UCSD-AML1 (cell line): ENCODE measurements at regions not wholly inside any gene's neighbourhood (a gene's known extent, or its start where the extent isn't known, plus 50 kb on each side); places are given as distances from the start of the nearest gene placed in this dataset.

Source experiments
- DNase-seq: peaks from one replicate; lab custom pipeline; 2025; ENCODE audit not compliant: unreplicated experiment; lab: John Stamatoyannopoulos, UW

GRCh38 chr2:12827721-12828120 lies 111.0 kb downstream of the TRIB2 start:
- no peak for DNase-seq

GRCh38 chr2:12828980-12829379 lies 112.2 kb downstream of the TRIB2 start:
- no peak for DNase-seq

GRCh38 chr2:12831016-12831415 lies 114.3 kb downstream of the TRIB2 start:
- no peak for DNase-seq

DNA sequence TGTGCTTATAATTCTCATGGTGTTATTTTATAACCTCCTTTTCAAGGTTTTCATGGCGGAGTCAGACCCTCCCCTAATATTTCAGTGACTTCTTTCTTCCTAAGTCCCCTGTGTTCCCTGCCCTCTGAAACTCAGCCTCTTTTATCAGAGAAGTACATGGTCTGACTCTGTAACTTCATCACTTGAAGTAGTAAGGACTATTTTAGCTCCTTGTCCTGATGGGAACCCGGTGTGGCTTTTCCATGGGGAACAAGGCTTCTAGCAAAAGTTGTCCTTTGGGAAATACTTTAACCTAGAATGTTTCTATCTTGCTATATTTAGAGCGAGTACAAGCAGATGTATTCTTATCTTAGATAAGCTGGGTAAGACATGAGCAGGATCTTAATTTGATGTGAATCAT lies 117.5 kb downstream of the TRIB2 start:
- DNase-seq = no peak

DNA sequence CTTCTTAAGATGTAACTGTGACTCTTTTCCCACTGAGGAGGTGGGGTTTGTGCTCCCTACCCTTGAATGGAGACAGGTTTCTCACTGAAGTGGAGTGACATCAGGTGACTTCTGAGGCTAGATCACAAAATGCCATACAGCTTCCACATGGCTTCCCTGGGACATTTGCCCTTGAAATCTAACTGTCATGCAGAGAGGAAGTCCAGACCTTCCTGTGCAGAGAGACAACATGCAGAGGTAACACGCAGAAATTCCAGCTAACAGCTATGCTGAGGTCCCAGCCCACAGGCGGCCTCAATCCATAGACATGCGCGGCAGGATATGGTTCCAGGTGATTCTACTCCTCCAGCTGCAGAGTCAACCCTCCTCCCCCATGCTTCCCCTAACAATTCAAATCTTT lies 119.0 kb downstream of the TRIB2 start:
- no peak for DNase-seq

DNA sequence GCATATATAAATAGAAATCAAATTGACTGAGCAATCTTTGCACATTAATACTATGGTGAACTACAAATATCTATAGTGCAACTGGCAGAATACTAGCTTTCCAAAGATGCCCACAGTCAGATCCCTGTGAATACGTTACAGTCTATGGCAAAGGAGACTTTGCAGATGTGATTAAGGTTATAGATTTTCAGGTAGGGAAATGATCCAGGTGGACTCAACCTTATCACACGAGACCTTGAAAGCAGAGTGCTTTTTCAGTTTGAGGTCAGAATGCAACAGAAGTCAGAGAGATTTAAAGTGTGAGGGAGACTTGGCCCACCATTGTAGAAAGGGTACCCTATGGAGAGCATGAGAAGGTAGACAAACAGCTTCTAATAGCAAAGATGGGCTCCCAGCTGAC lies 122.6 kb downstream of the TRIB2 start:
- DNase-seq = no peak

DNA sequence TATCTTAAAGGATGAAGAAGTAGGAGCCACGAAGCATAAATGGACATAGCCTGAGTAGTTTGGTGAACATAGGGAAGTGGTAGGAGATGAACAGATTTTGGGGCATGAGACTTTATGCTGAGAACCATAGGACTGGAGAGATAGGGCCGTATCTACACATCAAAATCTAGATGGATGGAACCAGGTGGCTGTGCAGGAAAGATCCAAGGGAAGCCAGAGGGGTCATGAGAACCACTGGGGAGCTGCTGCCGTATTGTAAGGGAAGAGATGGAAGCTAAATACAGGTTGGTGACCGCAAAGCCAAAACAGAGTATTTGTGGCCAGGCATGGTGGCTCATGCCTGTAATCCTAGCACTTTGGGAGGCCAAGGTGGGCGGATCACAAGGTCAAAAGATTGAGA lies 124.3 kb downstream of the TRIB2 start:
- no peak for DNase-seq

- no peak for DNase-seq
Observed at GRCh38 chr2:12842917-12843316, 126.2 kb downstream of the TRIB2 start.

GRCh38 chr2:12844511-12844910 lies 127.8 kb downstream of the TRIB2 start:
- DNase-seq = no peak

DNA sequence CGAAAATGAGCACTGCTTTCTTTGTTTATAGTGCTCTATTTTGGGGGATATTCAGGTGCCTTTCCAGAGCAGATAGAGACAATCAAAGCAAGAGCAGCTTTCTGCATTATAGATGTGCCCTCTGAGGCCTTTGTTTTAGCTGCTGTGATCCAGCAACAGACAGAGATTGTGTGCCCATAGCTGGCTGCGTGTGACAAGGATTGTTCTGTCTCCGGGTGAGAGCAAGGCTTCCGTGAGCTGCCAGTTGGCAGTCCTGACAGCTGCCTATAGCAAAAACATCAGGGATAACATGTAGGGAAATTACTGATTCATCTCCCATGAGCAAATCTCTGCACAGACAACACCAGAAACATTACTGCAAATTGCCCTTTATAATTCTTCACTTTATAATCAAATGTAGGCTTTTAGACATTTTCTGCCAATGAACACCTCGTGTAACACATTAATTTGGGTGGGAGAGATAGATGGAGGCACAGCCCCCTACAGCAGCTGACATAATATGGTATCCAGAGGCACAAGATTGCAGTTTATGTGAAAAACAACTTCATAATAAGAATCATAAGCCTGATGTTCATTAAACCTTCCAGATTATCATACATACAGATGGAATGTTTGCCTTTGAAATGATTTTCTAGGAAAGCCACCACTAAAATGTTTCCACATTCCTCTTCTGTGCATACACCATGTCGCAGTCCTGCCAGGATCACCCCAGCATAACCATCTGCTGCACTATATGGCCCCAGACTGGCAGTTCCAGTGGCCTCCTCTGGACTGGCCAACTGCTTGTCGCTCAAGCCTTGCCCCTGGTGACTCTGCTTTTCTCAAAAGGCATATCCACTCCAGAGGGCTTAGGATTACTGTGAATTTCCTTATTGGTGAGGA lies 131.2 kb downstream of the TRIB2 start:
- DNase-seq = no peak

GRCh38 chr2:12852135-12852534 lies 135.4 kb downstream of the TRIB2 start:
- DNase-seq = no peak

DNA sequence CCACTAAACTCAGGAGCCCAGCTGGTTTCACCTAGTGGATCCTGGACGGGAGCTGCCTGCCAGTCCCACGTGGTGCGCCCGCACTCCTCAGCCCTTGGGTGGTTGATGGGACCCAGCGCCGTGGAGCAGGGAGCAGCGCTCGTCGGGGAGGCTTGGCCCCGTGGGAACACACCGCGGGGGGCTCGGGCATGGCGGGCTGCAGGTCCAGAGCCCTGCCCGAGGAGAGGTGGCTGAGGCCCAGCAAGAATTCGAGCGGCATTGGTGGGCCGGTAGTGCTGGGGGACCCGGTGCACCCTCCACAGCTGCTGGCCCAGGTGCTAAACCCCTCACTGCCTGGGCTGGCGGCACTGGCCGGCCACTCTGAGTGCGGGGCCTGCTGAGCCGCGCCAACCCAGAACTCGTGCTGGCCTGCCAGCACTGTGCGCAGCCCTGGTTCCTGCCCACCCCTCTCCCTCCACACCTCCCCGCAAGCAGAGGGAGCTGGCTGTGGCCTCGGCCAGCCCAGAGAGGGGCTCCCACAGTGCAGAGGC lies 137.3 kb downstream of the TRIB2 start:
- DNase-seq = no peak

DNA sequence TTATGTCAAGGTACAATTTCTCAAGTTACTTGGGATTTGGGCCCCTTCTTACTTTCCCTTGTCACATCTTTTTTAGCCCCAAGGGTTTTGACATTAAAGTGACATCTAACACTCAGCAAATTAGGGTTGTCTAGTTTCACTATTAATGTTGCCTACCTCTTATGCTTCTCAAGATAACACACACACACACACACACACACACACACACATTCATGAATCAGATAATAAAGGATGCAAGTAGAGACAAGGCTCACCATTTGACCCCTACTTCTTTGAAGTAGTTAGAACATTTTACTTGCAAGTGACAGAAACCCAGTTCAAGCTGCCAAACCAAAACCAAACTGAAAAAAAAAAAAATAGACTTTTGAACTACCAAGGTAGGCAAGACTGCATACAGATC lies 138.8 kb downstream of the TRIB2 start:
- no peak for DNase-seq

GRCh38 chr2:12856934-12857601 lies 140.3 kb downstream of the TRIB2 start:
- DNase-seq = no peak

DNA sequence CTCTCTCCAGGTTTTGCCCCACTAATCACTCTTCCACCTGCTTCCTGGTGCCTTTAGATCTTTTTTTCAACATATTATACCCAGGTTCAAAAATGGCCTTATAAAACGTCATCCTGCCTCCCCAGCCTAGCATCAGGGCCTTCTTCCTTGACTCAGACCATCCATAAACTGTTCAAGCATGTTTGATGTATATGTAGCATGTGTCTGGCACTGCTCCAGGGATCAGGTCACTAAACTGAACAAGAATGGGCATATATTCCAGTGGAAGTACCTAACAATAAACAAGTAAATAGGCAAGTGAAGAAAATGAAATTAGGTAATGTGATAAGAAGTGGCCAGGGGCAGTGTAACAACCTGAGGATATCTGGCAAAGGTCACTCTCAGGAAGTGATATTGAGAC lies 141.2 kb downstream of the TRIB2 start:
- DNase-seq = no peak

GRCh38 chr2:12858786-12859185 lies 142.1 kb downstream of the TRIB2 start:
- no peak for DNase-seq

DNA sequence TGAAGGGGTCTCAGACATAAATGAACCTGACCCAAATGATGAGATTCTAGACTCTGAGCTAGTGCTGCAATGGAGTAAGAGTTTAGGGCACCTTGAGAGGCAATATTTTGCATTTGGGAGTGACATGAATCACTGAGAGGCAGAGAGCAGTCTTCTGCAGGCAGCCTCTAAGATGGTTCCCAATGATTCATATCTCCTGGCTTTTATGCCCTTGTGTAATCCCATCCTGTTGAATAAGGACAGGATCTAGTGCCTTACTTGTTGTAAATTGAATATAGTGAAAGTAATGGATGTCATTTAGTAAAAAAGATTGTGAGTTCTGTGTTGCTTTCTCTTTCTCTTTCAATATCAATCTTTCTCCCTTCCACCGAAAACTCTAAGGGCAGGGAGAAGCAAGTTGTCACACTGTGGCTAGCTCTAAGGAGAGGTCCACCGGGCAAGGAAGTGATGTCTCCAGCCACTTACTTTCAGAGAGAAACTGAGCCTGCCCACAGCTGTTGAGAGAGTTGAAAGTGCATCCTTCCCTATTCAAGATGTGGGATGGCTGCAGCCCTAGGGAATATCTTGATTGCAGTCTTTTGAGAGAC lies 144.7 kb downstream of the TRIB2 start:
- no peak for DNase-seq

DNA sequence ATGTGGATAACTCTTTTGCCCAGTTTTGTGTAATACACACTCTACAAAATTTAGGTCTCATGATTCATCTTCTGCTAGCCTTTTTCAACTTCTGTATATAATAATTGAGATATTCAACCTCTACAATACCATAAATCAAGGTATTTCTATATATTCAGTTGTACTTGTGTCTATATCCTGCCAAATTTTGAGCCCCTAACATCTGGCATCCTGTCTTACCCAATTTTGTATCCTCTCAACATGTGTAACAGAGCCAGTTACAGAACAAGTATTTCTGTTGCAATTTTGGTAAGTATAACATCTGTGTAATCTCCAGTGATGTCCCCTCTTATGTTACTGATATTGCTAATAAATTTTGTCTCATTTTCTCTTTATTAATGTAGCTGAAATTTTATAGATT lies 145.8 kb downstream of the TRIB2 start:
- DNase-seq = no peak

GRCh38 chr2:12863937-12864336 lies 147.2 kb downstream of the TRIB2 start:
- DNase-seq = no peak

DNA sequence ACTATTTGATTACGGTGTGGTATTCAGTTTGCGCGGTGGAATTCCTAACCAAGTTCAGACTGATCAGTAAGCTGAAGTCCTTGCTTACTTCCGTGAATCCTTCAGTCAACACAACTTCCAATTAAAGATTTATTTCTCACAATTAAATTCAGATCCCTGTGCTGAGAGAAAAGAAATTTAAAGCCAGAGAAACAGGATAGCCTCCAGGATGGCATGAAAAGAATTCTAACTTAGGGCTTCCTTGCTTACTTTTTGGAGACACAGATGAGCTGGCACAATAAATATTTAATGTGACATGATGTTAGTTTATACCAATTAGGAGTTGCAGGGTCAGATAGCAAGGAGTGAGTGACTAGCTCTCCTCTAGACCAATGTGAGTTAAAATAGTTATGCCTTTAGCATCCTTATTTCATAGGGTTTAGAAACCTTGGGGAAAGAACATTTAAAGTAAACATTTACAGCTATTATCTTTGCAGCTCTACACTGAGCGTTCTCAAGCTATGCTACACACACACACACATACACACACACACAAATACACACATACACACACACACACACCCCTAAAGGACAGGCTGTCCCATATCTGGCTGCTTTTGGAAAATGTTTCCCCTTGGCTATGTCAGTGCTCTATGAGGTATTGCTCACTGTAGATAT lies 151.0 kb downstream of the TRIB2 start:
- DNase-seq = no peak

GRCh38 chr2:12870692-12871091 lies 154.0 kb downstream of the TRIB2 start:
- no peak for DNase-seq
